ENCODE measurements at regions not wholly inside any gene's neighbourhood (a gene's known extent, or its start where the extent isn't known, plus 50 kb on each side); places are given as distances from the start of the nearest gene placed in this dataset.

DNA sequence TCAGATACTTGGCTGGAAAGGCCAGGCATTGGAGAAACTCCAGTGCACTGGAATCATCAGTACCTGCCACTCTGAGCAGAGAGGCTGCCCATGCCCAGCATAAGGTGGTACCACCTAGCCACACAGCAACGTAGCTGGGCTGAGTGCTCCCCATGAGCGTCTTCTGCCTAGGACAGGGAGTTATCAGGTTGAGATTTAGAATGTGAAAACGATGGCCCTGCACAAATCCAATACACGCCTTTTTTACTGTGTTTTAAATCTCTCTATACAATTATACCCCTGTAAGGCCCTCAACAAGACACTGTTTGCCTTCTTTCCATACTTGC lies 66.7 kb upstream of the PTGR2 start:
- TF ChIP-seq POLR2AphosphoS5 (IDR thresholded peaks at IDR 0.05) (no peak), CTCF (IDR thresholded peaks at IDR 0.05) (no peak), EP300 (IDR thresholded peaks at IDR 0.05) (no peak), POLR2A (IDR thresholded peaks at IDR 0.05) (no peak)

All from upper lobe of left lung (tissue), 4 donors.